ENCODE measurements at regions not wholly inside any gene's neighbourhood (a gene's known extent, or its start where the extent isn't known, plus 50 kb on each side); places are given as distances from the start of the nearest gene placed in this dataset.
A peak's percentile ranks its signal among the peaks of the same experiment; 100 is the strongest.

DNA sequence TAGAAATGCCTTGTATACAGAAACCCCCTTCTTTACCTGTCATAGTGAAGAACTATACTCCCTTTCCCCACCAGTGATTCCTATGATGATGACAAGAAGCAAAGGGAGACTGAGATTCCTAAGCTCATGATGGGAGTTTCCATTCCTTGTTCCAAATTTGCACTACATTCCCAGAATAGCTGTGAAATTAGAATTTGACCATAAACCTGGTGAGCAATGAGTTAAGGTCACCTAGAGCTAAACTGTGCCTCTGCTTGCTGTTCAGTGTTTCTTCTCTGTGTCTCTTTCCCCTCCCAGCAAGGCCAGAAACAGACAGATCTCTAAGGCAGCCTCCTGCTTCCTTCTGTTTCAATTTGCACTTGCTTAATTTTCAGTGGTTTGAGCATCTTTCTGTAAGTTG lies 332.1 kb downstream of the PIK3R1 start:
- no peak for DNase-seq
- no peak for TF ChIP-seq EP300 (IDR thresholded peaks at IDR 0.05)
- Histone ChIP-seq H3K4me3 (no peak overlapping the region), H3K27me3 (no peaks in the 10 kb centered on the region), H3K36me3 (no peaks in the 10 kb centered on the region), H3K4me1 (ENCODE audit: insufficient read depth) (no peaks in the 10 kb centered on the region), H3K27ac (no peak overlapping the region), H3K9me3 (no peaks in the 10 kb centered on the region)
- intact Hi-C loops (cut with DNase I), result no loop called here

DNA sequence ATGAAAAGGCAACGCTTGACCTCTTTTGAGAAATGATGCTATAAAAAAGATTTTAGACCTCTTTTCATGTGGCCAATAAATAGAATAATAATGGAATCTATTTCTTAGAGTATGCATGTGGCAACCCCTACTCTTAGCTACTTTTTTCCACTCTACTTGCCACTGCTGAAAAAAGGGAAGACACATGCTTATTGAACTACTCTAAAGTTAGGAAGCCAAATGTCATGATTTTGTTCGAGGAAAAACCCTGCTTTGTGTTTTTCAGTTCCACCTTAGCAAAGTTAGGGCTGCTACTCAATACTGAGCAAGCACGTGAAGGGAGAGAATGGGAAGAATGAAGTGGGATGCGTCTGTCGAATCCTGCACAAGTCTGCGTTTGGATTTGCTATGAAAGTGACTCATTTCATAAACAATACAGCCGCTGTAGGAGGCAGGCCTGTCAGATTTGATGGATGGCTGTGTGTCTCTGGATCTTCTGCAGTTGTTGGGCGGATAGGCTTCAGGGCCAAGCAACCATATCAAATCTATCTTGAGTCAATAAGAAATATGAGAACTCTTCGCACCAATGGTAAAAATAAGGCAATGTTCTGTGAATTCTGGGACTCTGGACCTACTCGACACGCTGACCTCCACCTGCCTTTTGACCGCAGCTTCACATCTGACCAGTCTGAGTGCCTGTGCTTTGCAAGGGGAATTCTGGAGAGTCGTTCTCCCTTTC lies 333.6 kb downstream of the PIK3R1 start:
- intact Hi-C loops (cut with DNase I), result no loop called here

DNA sequence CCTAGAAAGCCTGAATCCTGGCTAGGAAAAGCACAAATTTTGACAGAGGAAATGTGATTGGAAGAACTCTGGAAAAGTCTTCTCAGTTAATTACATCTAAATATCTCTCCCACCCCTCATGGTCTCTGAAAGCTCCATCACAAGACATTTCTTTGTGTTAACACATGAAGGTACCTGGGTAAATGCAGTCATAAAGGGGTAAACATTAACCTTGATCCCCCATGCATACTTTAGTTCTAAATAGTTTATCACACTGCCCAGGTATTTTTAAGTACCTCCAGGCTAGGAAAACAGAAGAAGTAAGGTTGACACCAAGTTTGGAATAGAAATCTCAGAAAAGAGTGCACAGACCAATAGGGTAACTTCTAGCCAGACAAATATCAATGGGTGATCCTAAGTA lies 334.5 kb downstream of the PIK3R1 start:
- Histone ChIP-seq H3K9me3 (no peaks in the 10 kb centered on the region), H3K4me3 (no peak overlapping the region), H3K27ac (no peak overlapping the region), H3K4me1 (ENCODE audit: insufficient read depth) (no peaks in the 10 kb centered on the region), H3K27me3 (no peaks in the 10 kb centered on the region), H3K36me3 (no peaks in the 10 kb centered on the region)
- TF ChIP-seq EP300 (IDR thresholded peaks at IDR 0.05) (no peak), POLR2A (IDR thresholded peaks at IDR 0.05) (no peak)
- intact Hi-C loops (cut with DNase I), result no loop called here
- no peak for DNase-seq

More for the DNA sequence above, 333.6 kb downstream of the PIK3R1 start:
- TF ChIP-seq, protein P1, sequence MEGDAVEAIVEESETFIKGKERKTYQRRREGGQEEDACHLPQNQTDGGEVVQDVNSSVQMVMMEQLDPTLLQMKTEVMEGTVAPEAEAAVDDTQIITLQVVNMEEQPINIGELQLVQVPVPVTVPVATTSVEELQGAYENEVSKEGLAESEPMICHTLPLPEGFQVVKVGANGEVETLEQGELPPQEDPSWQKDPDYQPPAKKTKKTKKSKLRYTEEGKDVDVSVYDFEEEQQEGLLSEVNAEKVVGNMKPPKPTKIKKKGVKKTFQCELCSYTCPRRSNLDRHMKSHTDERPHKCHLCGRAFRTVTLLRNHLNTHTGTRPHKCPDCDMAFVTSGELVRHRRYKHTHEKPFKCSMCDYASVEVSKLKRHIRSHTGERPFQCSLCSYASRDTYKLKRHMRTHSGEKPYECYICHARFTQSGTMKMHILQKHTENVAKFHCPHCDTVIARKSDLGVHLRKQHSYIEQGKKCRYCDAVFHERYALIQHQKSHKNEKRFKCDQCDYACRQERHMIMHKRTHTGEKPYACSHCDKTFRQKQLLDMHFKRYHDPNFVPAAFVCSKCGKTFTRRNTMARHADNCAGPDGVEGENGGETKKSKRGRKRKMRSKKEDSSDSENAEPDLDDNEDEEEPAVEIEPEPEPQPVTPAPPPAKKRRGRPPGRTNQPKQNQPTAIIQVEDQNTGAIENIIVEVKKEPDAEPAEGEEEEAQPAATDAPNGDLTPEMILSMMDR (IDR thresholded peaks at IDR 0.05), result no peak
- TF ChIP-seq EP300 (IDR thresholded peaks at IDR 0.05) (no peak), POLR2A (IDR thresholded peaks at IDR 0.05) (no peak)
- 42 to 49% (median 46%) methylated on average over 13 of the region's 13 CpGs for WGBS, 3 donors
- Histone ChIP-seq H3K9me3 (no peaks in the 10 kb centered on the region), H3K27me3 (no peaks in the 10 kb centered on the region), H3K4me1 (ENCODE audit: insufficient read depth) (no peaks in the 10 kb centered on the region), H3K27ac (no peak overlapping the region), H3K36me3 (no peaks in the 10 kb centered on the region), H3K4me3 (no peak overlapping the region)
- peak in 1 of 5 donors; percentile 24 for DNase-seq

DNA sequence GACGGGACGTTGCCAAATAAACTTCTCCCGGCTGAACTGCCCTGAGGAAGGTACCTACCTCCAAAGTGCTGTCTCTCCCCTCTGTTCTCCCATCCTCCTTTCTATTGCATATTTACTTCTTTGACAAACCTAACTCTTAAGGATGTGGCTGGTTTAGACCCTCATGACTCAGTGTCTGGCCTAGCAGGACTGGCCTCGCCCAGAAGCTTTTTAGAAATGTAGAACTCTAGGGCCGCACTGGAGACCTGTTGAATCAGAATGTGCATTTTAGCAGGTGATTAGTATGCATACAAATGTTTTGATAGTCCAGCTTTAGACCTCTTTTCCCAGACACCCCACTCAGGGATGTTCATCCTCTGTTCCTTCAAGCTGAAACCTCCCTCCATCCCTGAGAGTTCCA lies 335.9 kb downstream of the PIK3R1 start:
- Histone ChIP-seq H3K9me3 (no peaks in the 10 kb centered on the region), H3K4me3 (no peak overlapping the region), H3K27me3 (no peaks in the 10 kb centered on the region), H3K27ac (no peak overlapping the region), H3K4me1 (ENCODE audit: insufficient read depth) (no peaks in the 10 kb centered on the region), H3K36me3 (no peaks in the 10 kb centered on the region)
- intact Hi-C loops (cut with DNase I), result no loop called here
- WGBS, 3 donors, result 75 to 99% (median 76%) methylated on average over 5 of the region's 5 CpGs
- TF ChIP-seq EP300 (IDR thresholded peaks at IDR 0.05) (no peak), POLR2A (IDR thresholded peaks at IDR 0.05) (no peak)
- TF ChIP-seq, protein P1 (IDR thresholded peaks at IDR 0.05), result no peak
- no peak for DNase-seq

DNA sequence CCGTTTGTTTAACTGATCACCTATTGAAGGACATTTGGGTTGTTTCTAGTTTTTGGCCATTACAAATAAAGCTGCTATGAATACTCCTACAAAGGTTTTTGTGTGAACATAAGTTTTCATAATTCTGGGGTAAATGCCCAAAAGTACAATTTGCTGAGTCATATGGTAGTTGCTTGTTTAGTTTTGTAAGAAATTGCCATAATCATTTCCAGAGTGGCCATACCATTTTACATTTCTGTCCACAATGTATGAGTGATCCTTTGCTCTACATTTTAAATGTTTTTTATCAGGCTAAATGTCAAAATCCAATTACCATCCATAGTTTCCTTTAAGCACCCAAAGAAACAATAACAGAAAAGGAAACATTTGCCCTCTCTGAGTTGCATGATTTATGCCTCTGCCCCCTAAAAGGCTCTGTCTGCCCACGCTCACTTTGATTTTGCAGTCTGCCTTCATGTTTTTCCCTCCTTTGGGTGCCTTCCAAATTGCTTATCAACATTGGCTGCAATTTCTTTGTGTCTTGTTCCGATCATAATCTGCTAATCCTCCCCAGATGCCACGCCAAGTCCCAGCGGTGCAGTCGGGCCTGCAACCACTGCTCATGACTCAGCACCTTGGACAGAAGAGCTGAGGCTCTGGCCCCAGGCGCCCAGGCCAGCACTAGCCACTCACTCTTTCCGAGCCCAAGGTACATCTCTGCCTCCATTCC lies 339.2 kb downstream of the PIK3R1 start:
- Histone ChIP-seq H3K4me1 (ENCODE audit: insufficient read depth) (no peaks in the 10 kb centered on the region), H3K27me3 (no peaks in the 10 kb centered on the region), H3K4me3 (no peak overlapping the region), H3K36me3 (no peaks in the 10 kb centered on the region), H3K27ac (no peak overlapping the region), H3K9me3 (no peaks in the 10 kb centered on the region)
- DNase-seq, result peak in 2 of 5 donors; percentile 23 to 59
- TF ChIP-seq EP300 (IDR thresholded peaks at IDR 0.05) (no peak), POLR2A (IDR thresholded peaks at IDR 0.05) (no peak)
- TF ChIP-seq, protein P1 (IDR thresholded peaks at IDR 0.05), result no peak
- 29 to 39% (median 39%) methylated on average over 8 of the region's 8 CpGs for WGBS, 3 donors
- intact Hi-C loops (cut with DNase I), result no loop called here

Measured in ovary (tissue), 7 donors.